CD4-positive, alpha-beta T cell treated with Interleukin-2 at 100 ng/mL for 4 hours (primary cell): ENCODE measurements at regions not wholly inside any gene's neighbourhood (a gene's known extent, or its start where the extent isn't known, plus 50 kb on each side); places are given as distances from the start of the nearest gene placed in this dataset.

Experiments used
- DNase-seq: peaks from one replicate; pipeline ENCODE4 v3.0.0-alpha.2; 2020; ENCODE audit warnings: low spot score

DNA sequence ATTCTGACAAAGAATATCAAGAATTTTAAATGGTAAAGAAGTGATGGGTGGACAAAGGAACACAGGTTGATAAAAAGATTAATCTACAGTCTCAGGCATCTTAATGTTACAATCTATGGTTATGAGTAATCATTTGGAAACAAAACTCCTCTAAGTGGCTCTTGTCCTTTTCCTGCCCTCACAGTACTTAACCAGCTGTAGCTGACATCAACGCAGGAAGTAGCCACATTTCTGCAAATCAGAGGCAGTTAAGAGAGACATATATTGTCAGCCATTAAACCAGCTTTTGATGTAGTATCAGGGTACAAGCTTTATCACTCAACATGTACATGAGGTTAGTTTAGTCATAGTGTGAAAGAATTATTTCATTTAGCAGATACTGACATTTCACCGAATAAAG is 244.6 kb downstream of the NR4A2 start:
- no peak for DNase-seq

DNA sequence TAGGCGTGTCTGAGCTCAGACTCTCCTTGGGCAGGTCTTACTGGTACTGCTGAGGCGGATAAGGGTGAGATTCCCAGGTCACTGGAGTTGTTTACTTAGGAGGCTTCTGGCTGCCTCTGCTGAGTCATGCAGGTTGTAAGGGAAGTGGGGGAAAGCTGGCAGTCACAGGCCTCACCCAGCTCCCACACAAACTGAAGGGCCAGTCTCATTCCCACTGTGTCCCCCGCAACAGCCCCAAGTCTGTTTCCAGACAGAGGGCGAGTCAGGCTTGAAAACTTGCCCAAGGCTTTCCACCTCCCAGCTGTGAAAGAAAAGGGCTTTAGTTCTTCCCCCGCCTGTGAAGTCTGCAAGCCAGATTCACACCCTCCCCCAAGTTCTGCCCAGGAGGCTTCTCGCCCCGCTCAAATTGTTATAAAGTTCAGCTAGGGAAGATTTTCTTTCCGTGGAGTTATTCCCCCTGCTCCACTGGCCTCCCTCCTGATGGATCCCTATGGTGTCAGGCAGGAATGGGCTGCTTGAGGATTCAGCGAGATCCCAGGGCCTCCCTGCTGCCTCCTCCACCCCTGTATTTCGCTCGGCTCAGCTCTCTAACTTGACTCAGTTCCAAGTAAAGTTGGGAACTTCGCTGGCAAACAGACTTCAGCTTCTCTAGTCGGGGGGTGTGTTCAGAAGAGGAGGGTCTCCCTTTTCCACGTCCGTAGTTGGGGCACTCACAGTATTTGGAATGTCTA is 248.6 kb downstream of the NR4A2 start:
- no peak for DNase-seq

DNA sequence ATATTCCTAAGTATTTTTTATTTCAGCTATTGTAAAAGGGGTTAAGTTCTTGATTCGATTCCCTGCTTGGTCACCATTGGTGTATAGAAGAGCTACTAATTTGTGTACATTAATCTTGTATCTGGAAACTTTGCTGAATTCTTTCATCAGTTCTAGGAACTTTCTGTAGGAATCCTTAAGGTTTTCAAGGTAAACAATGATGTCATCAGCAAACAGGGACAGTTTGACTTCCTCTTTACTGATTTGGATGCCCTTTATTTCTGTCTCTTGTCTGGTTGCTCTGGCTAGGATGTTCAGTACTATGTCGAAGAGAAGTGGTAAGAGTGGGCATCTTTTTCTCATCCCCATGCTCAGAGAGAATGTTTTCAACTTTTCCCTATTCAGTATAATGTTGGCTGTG is 252.7 kb downstream of the NR4A2 start:
- no peak for DNase-seq

DNA sequence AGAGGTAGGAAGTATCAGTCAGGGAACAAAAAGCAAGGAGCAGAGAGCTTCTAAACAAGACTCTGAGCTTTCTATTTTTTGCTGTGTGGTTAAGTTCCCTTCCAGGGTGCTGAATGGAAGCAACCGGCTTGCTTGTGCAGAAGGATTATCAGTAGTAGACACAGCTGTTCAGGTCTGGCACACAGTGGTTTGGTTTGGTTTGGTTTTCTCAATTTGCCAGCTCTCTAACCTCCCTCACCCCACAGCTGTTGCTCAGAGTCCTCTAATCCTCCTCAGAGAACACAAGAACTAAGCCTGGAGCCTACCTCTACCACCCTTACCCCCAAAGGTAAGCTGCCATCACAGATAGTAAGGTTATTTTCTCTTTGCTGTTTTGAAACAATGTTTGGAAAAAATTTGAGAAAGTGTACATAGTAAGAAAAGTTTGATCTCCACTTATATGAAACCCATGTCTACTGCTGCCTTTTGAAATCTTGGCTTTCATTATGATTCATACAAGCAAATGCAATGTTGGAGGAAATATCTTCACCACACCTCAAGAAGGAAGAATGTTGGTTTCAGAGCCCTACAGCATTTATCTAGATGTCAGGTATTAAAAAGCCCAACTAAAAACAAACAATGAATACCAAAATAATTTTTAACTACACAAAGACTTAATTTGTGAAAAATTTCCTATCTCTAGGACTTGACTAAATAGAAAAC is 255.3 kb downstream of the NR4A2 start:
- DNase-seq, result no peak

DNA sequence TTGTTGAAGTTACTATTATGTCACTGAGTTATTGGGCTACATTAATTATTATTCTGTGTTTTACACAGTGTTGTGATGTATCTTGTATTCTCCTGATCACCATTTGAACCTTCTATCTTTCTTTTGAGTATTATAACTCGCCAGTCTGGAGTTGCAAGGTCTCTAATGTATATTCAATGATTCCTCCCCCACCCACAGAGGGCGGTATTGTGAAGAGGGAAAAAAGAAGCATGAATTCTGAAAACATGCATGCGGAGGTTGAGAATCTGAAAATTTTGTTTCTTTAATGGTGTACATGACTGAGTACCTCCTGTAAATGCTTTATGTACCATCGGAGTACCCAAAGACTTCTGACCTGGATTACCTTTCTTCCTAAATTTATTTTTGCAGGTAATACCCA is 266.6 kb downstream of the NR4A2 start:
- DNase-seq, result no peak

- DNase-seq, result no peak
Measured at GRCh38 chr2:156064540-156064939, 268.0 kb downstream of the NR4A2 start.

GRCh38 chr2:156057647-156058046 is 274.9 kb downstream of the NR4A2 start:
- no peak for DNase-seq

- no peak for DNase-seq
Measured at GRCh38 chr2:156054983-156055382, 277.5 kb downstream of the NR4A2 start.

DNA sequence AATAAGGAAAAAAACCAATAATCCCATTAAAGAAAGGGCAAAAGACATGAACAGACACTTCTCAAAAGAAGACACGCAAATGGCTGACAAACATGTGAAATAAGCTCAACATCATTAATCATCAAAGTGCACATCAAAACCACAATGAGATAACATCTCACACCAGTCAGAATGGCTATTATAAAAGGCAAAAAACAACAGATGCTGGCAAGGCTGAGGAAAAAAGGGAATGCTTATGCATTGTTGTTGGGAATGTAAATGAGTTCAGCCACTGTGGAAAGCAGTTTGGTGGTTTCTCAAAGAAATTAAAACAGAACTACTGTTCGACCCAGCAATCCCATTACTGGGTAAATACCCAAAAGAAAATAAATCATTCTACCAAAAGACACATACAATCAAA is 285.6 kb downstream of the NR4A2 start:
- no peak for DNase-seq

DNA sequence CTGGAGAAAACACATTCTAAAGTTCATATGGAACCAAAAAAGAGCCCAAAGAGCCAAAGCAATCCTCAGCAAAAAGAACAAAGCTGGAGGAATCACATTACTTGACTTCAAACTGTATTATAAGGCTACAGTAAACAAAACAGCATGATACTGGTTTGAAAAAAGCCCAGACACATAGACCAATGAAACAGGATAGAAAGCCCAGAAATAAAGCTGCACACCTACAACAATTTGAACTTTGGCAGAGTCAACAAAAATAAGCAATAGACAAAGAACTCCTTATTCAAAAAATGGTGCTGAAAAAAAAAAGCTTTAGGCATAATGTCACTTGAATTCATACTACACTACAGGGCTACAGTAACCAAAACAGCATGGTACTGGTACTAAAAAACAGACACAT is 289.6 kb downstream of the NR4A2 start:
- DNase-seq, result no peak

GRCh38 chr2:156038021-156038420 is 294.5 kb downstream of the NR4A2 start:
- no peak for DNase-seq

DNA sequence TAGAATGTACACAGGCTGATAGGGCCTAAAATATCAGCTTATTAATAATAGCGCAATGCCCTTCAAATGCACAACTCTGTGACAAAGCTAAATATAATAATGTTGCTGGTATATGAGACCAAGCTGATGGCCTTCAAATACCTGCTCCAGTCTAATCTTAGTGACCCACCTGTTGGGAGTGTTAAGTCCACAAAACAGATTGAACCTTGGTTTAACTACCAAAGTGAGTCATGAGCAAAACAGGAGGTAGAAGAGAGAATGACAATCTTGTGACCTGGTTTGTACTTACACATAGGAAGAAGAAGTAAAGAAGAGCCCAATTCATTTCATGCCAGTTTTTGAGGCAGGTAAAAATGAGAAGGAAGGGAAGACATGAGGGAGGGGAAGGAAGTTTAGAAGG is 295.0 kb downstream of the NR4A2 start:
- DNase-seq, result no peak

GRCh38 chr2:156031121-156031520 is 301.4 kb downstream of the NR4A2 start:
- DNase-seq, result no peak

DNA sequence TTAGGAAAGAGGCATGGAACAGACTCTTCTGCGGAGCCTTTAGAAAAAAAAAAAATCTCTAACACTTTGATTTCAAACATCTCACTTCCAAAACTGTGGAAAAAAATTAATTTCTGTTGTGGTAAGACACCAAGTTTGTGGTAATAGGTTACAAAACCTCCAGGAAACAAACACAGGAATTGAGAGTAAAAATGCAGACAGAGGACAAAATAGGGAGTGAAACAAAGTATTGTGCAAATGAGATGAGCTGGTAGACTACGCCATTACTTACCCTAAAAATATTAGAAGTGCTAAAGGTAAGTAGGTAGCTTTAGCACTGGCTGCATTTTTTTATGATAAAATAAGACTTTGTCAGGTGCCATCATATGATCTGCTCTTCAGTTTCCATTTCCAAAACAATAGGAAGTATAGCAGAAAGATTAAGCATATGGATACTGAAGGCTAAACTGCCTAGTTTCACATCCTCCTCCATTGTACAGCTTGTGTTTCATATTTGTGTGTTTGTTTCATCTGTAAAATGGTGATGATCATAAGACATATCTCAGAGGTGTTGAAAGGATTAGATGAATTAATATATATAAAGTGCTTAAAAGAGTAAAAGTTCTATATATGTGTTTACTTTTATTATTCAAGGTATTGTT is 309.2 kb downstream of the NR4A2 start:
- DNase-seq, result no peak

GRCh38 chr2:156021146-156022040 is 311.1 kb downstream of the NR4A2 start:
- no peak for DNase-seq

DNA sequence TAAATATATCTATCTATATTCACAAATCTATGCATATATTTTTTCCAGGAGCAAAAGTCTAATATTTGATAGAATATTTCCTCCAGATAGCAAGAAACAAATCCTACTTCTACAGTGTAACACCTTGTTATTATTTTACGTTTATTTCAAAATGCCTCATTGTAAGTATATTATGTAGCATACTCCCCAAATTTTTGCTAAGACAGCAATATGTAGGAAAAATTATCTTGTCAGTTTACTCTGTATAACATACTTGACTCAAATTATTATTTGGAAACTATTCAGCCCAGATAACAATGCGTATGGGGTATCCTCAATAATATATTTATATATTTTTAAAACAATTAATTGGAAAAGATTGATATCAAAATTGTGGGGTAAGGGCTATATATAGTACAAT is 313.2 kb downstream of the NR4A2 start:
- no peak for DNase-seq

DNA sequence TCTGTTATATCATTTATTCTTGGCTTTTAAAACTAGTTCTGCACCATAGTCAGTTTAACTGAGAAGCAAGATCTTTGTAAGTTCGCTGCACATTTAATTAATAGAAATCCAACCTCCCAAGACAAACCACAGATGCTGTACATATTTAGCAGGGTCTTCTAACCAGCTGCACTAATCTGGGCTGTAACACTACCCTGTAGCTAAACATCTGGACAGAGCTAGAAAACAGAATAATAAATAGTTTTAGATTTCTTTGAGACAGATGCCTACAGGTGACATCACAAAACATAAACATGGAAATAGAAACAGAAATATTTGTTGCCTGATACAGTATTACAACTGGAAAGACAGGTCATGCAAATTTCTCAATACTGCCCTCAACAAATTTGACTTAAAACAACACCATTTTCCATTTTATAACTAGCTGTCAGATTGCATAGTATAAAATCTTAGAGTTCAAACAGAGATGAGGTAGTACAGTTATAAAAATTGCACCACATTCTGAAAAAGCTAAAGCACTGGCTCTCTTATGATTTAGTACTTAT is 315.1 kb downstream of the NR4A2 start:
- DNase-seq, result no peak

DNA sequence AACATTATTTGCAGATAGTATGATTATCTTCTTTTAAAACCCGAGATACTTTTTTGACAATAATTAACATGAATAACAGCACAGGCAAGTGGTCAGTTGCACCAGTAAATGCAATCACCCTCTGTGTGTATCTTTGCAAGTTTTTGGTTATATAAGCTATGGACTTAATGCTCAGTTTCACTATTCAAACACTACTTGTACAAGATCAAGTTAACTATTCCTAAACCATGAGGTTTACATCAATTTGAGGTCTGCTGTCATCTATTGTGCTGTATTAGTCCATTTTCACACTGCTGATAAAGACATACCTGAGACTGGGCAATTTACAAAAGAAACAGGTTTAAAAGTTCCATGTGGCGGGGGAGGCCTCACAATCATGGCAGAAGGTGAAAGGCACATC is 323.2 kb downstream of the NR4A2 start:
- DNase-seq, result no peak

DNA sequence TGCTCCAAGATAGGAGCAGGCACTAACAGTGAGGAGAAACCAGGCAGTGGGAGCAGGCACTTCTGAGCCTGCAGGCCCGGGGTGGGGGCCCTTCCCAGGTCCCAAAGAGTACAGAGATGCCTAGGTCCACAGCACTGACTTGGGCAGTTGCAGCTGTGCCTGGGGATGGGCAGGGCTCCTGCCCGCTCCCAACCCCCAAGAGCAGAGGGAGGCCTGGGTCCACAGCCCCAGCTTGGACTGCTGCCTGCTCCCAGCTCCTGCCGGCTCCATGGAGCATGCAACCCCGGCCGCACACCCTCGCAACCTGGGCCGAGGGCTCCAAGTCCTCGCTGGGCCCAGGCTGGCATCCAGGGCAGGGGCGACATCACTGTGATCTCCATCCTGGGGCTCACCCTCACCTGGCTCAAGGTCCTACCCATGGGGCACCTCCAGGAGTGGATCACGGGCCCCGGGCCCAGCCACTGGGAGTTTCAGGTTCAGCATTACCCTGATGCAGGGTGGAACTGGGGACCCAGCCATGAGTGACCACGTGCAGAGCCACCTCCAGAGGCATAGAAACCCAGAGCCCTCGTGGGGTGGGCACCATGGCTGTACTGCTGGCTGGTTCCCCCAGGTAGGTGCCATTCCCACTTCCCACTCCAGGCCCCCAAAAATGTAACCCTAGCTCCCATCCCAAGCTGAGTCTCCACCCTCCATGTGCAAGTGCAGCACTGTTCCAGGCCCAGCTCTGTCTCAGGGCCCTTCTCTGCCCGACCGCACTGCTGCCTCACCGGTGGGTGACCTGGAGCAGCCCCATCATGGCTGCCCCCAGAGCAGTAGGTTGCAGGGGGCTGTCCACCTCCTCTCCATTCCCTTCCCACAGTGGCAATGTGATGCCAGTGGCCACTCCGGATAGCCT is 325.6 kb downstream of the NR4A2 start:
- no peak for DNase-seq

GRCh38 chr2:156005999-156006712 is 326.4 kb downstream of the NR4A2 start:
- DNase-seq, result no peak
